GM23338 (cell line): ENCODE measurements at regions not wholly inside any gene's neighbourhood (a gene's known extent, or its start where the extent isn't known, plus 50 kb on each side); places are given as distances from the start of the nearest gene placed in this dataset.
"Not testable (repeated sequence)": the region's sequence is repeated elsewhere in the genome, so short reads cannot be mapped to it uniquely, and the experiment has no call there.

Experiments used
- ATAC-seq: fragments of 200-7000 bp; cut with Tn5 transposase; 3 replicates; pipeline ENCODE4 v1.9.1; 2020
- DNase-seq: peaks from one replicate; pipeline ENCODE4 v3.0.0-alpha.2; 2015; ENCODE audit warnings: low spot score
- H2AFZ ChIP-seq: fragments of 200-600 bp; sonication (generic); 2 replicates; pipeline ENCODE4 v1.8.0; 2016; ENCODE audit warnings: antibody characterized with exemption, mild to moderate bottlenecking, moderate library complexity
- H3F3A ChIP-seq: fragments of 200-600 bp; sonication (generic); replicated peaks from 2 replicates; pipeline ENCODE4 v1.8.0; 2017; ENCODE audit warnings: antibody characterized with exemption, mixed run types, low read depth
- H3K27ac ChIP-seq: fragments of 200-600 bp; sonication (generic); 2 replicates; pipeline ENCODE4 v1.6.1; 2016; ENCODE audit warnings: low read depth
- H3K27me3 ChIP-seq: fragments of 200-600 bp; sonication (generic); 2 replicates; pipeline ENCODE4 v1.8.0; 2016; ENCODE audit warnings: mild to moderate bottlenecking, mixed run types, moderate library complexity; ENCODE audit not compliant: insufficient read depth
- H3K36me3 ChIP-seq: fragments of 200-600 bp; sonication (generic); 2 replicates; pipeline ENCODE4 v1.8.0; 2016; ENCODE audit warnings: mild to moderate bottlenecking; ENCODE audit not compliant: insufficient read depth
- H3K4me1 ChIP-seq: fragments of 200-600 bp; sonication (generic); 2 replicates; pipeline ENCODE4 v1.8.0; 2016; ENCODE audit warnings: mild to moderate bottlenecking, moderate library complexity; ENCODE audit not compliant: insufficient read depth
- H3K4me2 ChIP-seq: fragments of 200-600 bp; sonication (generic); 2 replicates; pipeline ENCODE4 v1.7.1; 2017; ENCODE audit warnings: mixed run types
- H3K4me3 ChIP-seq: fragments of 200-600 bp; sonication (generic); 2 replicates; pipeline ENCODE4 v1.6.1; 2016; ENCODE audit warnings: mixed run types
- H3K79me2 ChIP-seq: fragments of 200-600 bp; sonication (generic); replicated peaks from 2 replicates; pipeline ENCODE4 v1.8.0; 2017; ENCODE audit warnings: mild to moderate bottlenecking; ENCODE audit not compliant: insufficient read depth
- H3K9me2 ChIP-seq: fragments of 200-600 bp; sonication (generic); 2 replicates; pipeline ENCODE4 v1.8.0; 2017; ENCODE audit not compliant: insufficient read depth
- H4K20me1 ChIP-seq: fragments of 200-600 bp; sonication (generic); replicated peaks from 2 replicates; pipeline ENCODE4 v1.8.0; 2017; ENCODE audit warnings: mild to moderate bottlenecking; ENCODE audit not compliant: insufficient read depth
- H3K27ac Mint-ChIP-seq: 2 replicates; pipeline ENCODE4 v1.8.0; 2020; ENCODE audit warnings: inconsistent platforms, mild to moderate bottlenecking, moderate library complexity, mixed read lengths
- H3K27me3 Mint-ChIP-seq: 3 replicates; pipeline ENCODE4 v1.8.0; 2022; ENCODE audit warnings: low read depth, mild to moderate bottlenecking, moderate library complexity, mixed read lengths, inconsistent platforms; ENCODE audit not compliant: insufficient read depth, poor library complexity
- H3K36me3 Mint-ChIP-seq: 3 replicates; pipeline ENCODE4 v1.8.0; 2021; ENCODE audit warnings: low read depth, mild to moderate bottlenecking, inconsistent platforms, moderate library complexity, mixed read lengths
- H3K4me1 Mint-ChIP-seq: 3 replicates; pipeline ENCODE4 v1.8.0; 2020; ENCODE audit warnings: mild to moderate bottlenecking, inconsistent platforms, mixed read lengths
- H3K4me3 Mint-ChIP-seq: 3 replicates; pipeline ENCODE4 v1.8.0; 2021; ENCODE audit warnings: moderate library complexity, mild to moderate bottlenecking, inconsistent platforms, mixed read lengths
- H3K9me3 Mint-ChIP-seq: 3 replicates; pipeline ENCODE4 v1.8.0; 2020; ENCODE audit warnings: moderate library complexity, mild to moderate bottlenecking, inconsistent platforms, mixed read lengths
- CREB1 ChIP-seq: fragments of 250-450 bp; sonication (Bioruptor Pico); IDR thresholded peaks from 2 replicates; pipeline ENCODE4 v1.5.0; 2020; ENCODE audit warnings: low read depth, mild to moderate bottlenecking, moderate library complexity
- EZH2 ChIP-seq: fragments of 200-600 bp; sonication (generic); IDR thresholded peaks from one replicate; pipeline ENCODE4 v1.8.0; 2017; ENCODE audit warnings: antibody characterized with exemption, mild to moderate bottlenecking, low read depth; ENCODE audit not compliant: unreplicated experiment
- EZH2phosphoT487 ChIP-seq: fragments of 200-600 bp; sonication (generic); IDR thresholded peaks from one replicate; pipeline ENCODE4 v1.8.1; 2018; ENCODE audit warnings: antibody characterized with exemption; ENCODE audit not compliant: unreplicated experiment
- JUNB ChIP-seq: IDR thresholded peaks from one replicate; pipeline ENCODE4 v1.6.1; 2016; ENCODE audit warnings: antibody characterized with exemption; ENCODE audit not compliant: unreplicated experiment
- NANOG ChIP-seq: IDR thresholded peaks from 2 replicates; pipeline ENCODE4 v1.6.1; 2016; ENCODE audit warnings: antibody characterized with exemption, borderline replicate concordance
- ZNF114 ChIP-seq: fragments of 250-450 bp; sonication (Bioruptor Pico); IDR thresholded peaks from 2 replicates; pipeline ENCODE4 v1.5.0; 2020; ENCODE audit warnings: mild to moderate bottlenecking, moderate library complexity
- ZNF331 ChIP-seq: fragments of 250-450 bp; sonication (Bioruptor Pico); IDR thresholded peaks from 2 replicates; pipeline ENCODE4 v1.5.0; 2020; ENCODE audit warnings: low read depth, mild to moderate bottlenecking, moderate library complexity
- TF ChIP-seq, protein P1 (sequence below): IDR thresholded peaks from one replicate; pipeline ENCODE4 v1.6.1; 2018; ENCODE audit warnings: antibody characterized with exemption; ENCODE audit not compliant: unreplicated experiment
- TF ChIP-seq, protein P2 (sequence below), 2 experiments: fragments of 200-600 bp in 1 of 2; sonication (generic) in 1 of 2; conservative IDR thresholded peaks; 2 replicates each; pipeline versions ENCODE4 v1.5.1 to v1.6.1; 2016 to 2017; ENCODE audit warnings: antibody characterized with exemption in 2 of 2, low read depth in 2 of 2, mild to moderate bottlenecking in 2 of 2, moderate library complexity in 1 of 2

DNA sequence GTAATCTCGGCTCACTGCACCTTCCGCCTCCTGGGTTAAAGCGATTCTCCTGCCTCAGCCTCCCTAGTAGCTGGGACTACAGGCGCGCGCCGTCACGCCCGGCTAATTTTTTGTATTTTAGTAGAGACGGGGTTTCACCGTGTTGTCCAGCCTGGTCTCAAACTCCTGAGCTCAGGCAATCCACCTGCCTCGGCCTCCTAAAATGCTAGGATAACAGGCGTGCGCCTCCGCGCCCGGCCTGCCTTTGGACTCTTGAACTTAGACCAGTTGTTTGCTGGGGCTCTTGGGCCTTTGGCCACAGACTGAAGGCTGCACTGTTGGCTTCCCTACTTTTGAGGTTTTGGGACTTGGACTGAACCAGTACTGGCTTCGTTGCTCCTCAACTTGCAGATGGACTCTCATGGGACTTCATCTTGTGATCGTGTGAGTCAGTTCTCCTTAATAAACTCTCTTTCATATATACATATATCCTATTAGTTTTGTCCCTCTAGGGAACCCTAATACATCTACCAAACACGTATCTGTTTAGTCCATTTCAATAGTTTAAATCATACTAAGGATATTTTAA lies 506.8 kb upstream of the ARX start:
- H3K9me3 Mint-ChIP-seq, H2AFZ ChIP-seq, H3F3A ChIP-seq, ATAC-seq, H3K4me1 ChIP-seq, H3K27me3 Mint-ChIP-seq, H3K27me3 ChIP-seq, H3K27ac ChIP-seq, H3K36me3 Mint-ChIP-seq, H4K20me1 ChIP-seq, H3K27ac Mint-ChIP-seq, H3K4me3 ChIP-seq, H3K79me2 ChIP-seq, H3K4me2 ChIP-seq, H3K4me3 Mint-ChIP-seq, H3K9me2 ChIP-seq, H3K4me1 Mint-ChIP-seq, H3K36me3 ChIP-seq, DNase-seq: not testable (repeated sequence)

DNA sequence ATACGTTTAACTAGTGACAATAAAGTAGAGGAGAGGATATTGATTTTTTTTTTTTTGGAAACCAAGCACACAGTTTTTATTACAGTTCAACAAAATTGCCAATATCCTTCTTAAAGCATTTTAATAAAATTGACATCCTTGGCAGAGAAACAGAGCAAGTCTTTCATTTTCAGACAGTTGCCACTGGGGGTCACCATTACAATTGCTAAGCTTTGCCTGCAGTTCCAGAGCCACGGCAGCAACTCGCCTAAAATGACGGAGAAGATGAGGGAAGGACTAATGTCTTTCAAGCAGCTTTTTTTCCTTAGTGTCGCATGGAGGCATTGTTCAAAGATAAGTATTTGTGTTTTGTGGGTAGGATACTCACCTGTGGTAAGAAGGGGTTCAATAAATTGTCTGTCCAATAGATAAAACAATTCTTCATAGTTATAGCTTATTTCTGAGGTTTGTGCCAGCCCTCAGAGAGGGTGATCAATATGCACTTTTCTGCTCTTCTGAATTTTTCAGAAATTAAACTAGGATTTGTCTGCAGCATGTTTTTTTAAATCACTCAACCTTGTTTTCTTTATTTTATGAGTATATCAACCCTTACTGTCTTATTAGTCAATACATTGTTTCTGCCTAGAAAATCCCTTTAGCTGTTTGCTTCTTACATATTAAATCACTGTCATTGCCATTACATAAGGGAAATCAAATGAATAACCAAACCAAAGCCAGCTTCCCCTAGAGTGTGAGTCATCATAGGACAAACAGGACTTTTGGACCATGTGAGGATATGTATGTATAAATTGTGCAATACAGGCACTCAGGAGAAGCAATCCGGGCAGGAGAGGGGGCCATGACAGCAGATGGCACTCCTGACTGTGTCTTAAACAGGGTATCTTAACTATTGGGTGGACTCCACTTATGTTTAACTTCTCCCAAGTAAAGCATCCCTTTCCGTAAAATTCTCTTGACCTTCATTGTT lies 508.1 kb upstream of the ARX start:
- no peaks in the 10 kb centered on the region for H3K9me2 ChIP-seq
- ATAC-seq = peak; percentile 54; the same call in 2 of the 3 replicates
- H3K4me3 Mint-ChIP-seq = no peak overlapping the region

DNA sequence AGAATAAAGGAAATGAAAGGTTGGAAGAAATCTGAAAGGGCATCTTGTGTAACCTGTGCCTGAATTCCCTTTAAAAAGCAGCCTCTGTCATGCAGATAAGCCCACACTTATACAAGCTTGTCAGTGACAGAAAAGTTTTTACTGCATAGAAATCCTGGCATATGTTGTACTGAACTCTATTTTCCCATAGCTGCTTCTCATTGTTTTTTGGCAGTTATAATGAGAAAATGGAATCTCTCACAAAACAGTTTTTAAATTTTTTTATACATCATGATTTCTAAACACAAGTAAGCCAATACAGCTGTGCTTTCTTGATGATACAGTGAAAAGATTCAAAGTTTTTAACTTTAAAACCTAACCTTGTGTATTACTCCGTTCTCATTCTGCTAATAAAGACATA lies 511.4 kb upstream of the ARX start:
- H3K27ac ChIP-seq = no peak overlapping the region
- no peak overlapping the region for H3K4me3 Mint-ChIP-seq
- H3K4me1 Mint-ChIP-seq = peaks cover 3% of the 10 kb centered on the region; the same call in 2 of the 3 replicates
- no peaks in the 10 kb centered on the region for H3K27me3 Mint-ChIP-seq
- H3K4me3 ChIP-seq = no peak overlapping the region
- H3K36me3 Mint-ChIP-seq = no peaks in the 10 kb centered on the region
- no peak overlapping the region for H2AFZ ChIP-seq
- no peaks in the 10 kb centered on the region for H3F3A ChIP-seq
- DNase-seq (no peak), ATAC-seq (no peak)
- H3K9me2 ChIP-seq = no peaks in the 10 kb centered on the region
- no peaks in the 10 kb centered on the region for H3K79me2 ChIP-seq
- no peak overlapping the region for H3K27ac Mint-ChIP-seq
- no peaks in the 10 kb centered on the region for H3K9me3 Mint-ChIP-seq
- H3K4me2 ChIP-seq = no peak overlapping the region
- H3K27me3 ChIP-seq = no peaks in the 10 kb centered on the region
- no peaks in the 10 kb centered on the region for H4K20me1 ChIP-seq
- no peaks in the 10 kb centered on the region for H3K36me3 ChIP-seq
- no peaks in the 10 kb centered on the region for H3K4me1 ChIP-seq
- no peak for TF ChIP-seq EZH2phosphoT487
- no peak for TF ChIP-seq ZNF114
- no peak for TF ChIP-seq NANOG
- no peak for TF ChIP-seq EZH2
- no peak for TF ChIP-seq ZNF331
- TF ChIP-seq, protein P1, sequence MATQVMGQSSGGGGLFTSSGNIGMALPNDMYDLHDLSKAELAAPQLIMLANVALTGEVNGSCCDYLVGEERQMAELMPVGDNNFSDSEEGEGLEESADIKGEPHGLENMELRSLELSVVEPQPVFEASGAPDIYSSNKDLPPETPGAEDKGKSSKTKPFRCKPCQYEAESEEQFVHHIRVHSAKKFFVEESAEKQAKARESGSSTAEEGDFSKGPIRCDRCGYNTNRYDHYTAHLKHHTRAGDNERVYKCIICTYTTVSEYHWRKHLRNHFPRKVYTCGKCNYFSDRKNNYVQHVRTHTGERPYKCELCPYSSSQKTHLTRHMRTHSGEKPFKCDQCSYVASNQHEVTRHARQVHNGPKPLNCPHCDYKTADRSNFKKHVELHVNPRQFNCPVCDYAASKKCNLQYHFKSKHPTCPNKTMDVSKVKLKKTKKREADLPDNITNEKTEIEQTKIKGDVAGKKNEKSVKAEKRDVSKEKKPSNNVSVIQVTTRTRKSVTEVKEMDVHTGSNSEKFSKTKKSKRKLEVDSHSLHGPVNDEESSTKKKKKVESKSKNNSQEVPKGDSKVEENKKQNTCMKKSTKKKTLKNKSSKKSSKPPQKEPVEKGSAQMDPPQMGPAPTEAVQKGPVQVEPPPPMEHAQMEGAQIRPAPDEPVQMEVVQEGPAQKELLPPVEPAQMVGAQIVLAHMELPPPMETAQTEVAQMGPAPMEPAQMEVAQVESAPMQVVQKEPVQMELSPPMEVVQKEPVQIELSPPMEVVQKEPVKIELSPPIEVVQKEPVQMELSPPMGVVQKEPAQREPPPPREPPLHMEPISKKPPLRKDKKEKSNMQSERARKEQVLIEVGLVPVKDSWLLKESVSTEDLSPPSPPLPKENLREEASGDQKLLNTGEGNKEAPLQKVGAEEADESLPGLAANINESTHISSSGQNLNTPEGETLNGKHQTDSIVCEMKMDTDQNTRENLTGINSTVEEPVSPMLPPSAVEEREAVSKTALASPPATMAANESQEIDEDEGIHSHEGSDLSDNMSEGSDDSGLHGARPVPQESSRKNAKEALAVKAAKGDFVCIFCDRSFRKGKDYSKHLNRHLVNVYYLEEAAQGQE = no peak
- TF ChIP-seq CREB1 (CRISPR knock-in tag) = no peak
- TF ChIP-seq JUNB = no peak

More for the DNA sequence above, 508.1 kb upstream of the ARX start:
- H2AFZ ChIP-seq = no peak overlapping the region
- peak; percentile 62 for DNase-seq
- Mint-ChIP-seq H3K27ac (no peak overlapping the region), H3K27me3 (no peaks in the 10 kb centered on the region), H3K36me3 (no peaks in the 10 kb centered on the region), H3K4me1 (peaks cover 3% of the 10 kb centered on the region; the same call in 2 of the 3 replicates), H3K9me3 (no peaks in the 10 kb centered on the region)
- no peaks in the 10 kb centered on the region for H3F3A ChIP-seq
- no peak overlapping the region for H3K4me3 ChIP-seq
- no peaks in the 10 kb centered on the region for H3K79me2 ChIP-seq
- no peaks in the 10 kb centered on the region for H3K36me3 ChIP-seq
- no peak for TF ChIP-seq JUNB
- TF ChIP-seq, protein P2, sequence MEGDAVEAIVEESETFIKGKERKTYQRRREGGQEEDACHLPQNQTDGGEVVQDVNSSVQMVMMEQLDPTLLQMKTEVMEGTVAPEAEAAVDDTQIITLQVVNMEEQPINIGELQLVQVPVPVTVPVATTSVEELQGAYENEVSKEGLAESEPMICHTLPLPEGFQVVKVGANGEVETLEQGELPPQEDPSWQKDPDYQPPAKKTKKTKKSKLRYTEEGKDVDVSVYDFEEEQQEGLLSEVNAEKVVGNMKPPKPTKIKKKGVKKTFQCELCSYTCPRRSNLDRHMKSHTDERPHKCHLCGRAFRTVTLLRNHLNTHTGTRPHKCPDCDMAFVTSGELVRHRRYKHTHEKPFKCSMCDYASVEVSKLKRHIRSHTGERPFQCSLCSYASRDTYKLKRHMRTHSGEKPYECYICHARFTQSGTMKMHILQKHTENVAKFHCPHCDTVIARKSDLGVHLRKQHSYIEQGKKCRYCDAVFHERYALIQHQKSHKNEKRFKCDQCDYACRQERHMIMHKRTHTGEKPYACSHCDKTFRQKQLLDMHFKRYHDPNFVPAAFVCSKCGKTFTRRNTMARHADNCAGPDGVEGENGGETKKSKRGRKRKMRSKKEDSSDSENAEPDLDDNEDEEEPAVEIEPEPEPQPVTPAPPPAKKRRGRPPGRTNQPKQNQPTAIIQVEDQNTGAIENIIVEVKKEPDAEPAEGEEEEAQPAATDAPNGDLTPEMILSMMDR (conservative IDR thresholded peaks at IDR 0.05; ENCODE audit: low read depth in 2 of 2) = peak; percentile 63 to 64
- H3K27ac ChIP-seq = no peak overlapping the region
- H3K4me1 ChIP-seq = no peaks in the 10 kb centered on the region
- no peaks in the 10 kb centered on the region for H3K27me3 ChIP-seq
- H3K4me2 ChIP-seq = no peak overlapping the region
- H4K20me1 ChIP-seq = no peaks in the 10 kb centered on the region
